WTC11 (cell line): ENCODE measurements at regions not wholly inside any gene's neighbourhood (a gene's known extent, or its start where the extent isn't known, plus 50 kb on each side); places are given as distances from the start of the nearest gene placed in this dataset.
"Not testable (repeated sequence)": the region's sequence is repeated elsewhere in the genome, so short reads cannot be mapped to it uniquely, and the experiment has no call there.

ENCODE experiments used
- ETV6 ChIP-seq: sonication (generic); formaldehyde crosslinking; IDR thresholded peaks from 2 replicates; pipeline ENCODE4 v1.8.1; 2022; ENCODE audit warnings: mild to moderate bottlenecking, missing genetic modification reagents
- MLX ChIP-seq: sonication (generic); formaldehyde crosslinking; IDR thresholded peaks from 2 replicates; pipeline ENCODE4 v1.8.1; 2023; ENCODE audit warnings: mild to moderate bottlenecking, missing genetic modification reagents, moderate library complexity
- USF1 ChIP-seq: sonication (generic); formaldehyde crosslinking; IDR thresholded peaks from 2 replicates; pipeline ENCODE4 v1.8.0; 2022; ENCODE audit warnings: mild to moderate bottlenecking, missing genetic modification reagents
- ZNF232 ChIP-seq: sonication (generic); formaldehyde crosslinking; IDR thresholded peaks from 2 replicates; pipeline ENCODE4 v1.8.0; 2022; ENCODE audit warnings: mild to moderate bottlenecking, missing genetic modification reagents
- ZNF263 ChIP-seq: sonication (generic); formaldehyde crosslinking; IDR thresholded peaks from 2 replicates; pipeline ENCODE4 v1.8.1; 2022; ENCODE audit warnings: low read depth, mild to moderate bottlenecking, moderate library complexity, missing genetic modification reagents
- TF ChIP-seq, protein P1 (sequence below): fragments of 200-600 bp; IDR thresholded peaks from 2 replicates; pipeline ENCODE4 v1.8.0; 2022; ENCODE audit warnings: antibody characterized with exemption
- TF ChIP-seq, protein P2 (sequence below): sonication (generic); formaldehyde crosslinking; conservative IDR thresholded peaks from 2 replicates; pipeline ENCODE4 v1.8.1; 2023; ENCODE audit warnings: mild to moderate bottlenecking, low read depth, missing genetic modification reagents, moderate library complexity
- TF ChIP-seq, protein P3 (sequence below): sonication (generic); formaldehyde crosslinking; conservative IDR thresholded peaks from 2 replicates; pipeline ENCODE4 v1.8.1; 2022; ENCODE audit warnings: mild to moderate bottlenecking, missing genetic modification reagents
- TF ChIP-seq, protein P4 (sequence below): sonication (generic); formaldehyde crosslinking; IDR thresholded peaks from 2 replicates; pipeline ENCODE4 v1.8.1; 2023; ENCODE audit warnings: mild to moderate bottlenecking, moderate library complexity, missing genetic modification reagents

DNA sequence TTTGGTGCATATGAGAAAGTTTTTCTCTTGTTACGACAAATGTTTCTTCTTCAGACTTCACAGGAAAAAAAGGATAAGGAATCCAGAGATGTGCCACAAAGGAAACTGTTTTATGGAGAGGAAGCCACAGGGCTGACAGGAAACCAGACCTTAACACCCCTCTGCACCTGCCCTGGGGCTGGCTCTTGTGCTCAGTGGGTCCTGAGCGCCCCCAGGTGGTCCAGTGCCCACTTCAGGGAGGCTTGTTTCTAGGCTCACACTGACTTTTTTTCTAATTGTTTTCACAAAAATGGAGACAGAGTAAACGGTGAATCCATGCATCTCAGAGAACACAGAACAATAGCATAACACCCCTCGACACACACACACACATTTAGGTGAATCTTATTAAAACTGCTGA is 951.2 kb downstream of the TMEM121 start:
- TF ChIP-seq, protein P1, sequence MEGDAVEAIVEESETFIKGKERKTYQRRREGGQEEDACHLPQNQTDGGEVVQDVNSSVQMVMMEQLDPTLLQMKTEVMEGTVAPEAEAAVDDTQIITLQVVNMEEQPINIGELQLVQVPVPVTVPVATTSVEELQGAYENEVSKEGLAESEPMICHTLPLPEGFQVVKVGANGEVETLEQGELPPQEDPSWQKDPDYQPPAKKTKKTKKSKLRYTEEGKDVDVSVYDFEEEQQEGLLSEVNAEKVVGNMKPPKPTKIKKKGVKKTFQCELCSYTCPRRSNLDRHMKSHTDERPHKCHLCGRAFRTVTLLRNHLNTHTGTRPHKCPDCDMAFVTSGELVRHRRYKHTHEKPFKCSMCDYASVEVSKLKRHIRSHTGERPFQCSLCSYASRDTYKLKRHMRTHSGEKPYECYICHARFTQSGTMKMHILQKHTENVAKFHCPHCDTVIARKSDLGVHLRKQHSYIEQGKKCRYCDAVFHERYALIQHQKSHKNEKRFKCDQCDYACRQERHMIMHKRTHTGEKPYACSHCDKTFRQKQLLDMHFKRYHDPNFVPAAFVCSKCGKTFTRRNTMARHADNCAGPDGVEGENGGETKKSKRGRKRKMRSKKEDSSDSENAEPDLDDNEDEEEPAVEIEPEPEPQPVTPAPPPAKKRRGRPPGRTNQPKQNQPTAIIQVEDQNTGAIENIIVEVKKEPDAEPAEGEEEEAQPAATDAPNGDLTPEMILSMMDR: not testable (repeated sequence)
- TF ChIP-seq, protein P2, sequence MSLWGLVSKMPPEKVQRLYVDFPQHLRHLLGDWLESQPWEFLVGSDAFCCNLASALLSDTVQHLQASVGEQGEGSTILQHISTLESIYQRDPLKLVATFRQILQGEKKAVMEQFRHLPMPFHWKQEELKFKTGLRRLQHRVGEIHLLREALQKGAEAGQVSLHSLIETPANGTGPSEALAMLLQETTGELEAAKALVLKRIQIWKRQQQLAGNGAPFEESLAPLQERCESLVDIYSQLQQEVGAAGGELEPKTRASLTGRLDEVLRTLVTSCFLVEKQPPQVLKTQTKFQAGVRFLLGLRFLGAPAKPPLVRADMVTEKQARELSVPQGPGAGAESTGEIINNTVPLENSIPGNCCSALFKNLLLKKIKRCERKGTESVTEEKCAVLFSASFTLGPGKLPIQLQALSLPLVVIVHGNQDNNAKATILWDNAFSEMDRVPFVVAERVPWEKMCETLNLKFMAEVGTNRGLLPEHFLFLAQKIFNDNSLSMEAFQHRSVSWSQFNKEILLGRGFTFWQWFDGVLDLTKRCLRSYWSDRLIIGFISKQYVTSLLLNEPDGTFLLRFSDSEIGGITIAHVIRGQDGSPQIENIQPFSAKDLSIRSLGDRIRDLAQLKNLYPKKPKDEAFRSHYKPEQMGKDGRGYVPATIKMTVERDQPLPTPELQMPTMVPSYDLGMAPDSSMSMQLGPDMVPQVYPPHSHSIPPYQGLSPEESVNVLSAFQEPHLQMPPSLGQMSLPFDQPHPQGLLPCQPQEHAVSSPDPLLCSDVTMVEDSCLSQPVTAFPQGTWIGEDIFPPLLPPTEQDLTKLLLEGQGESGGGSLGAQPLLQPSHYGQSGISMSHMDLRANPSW (CRISPR knock-in tag): not testable (repeated sequence)
- TF ChIP-seq, protein P3, sequence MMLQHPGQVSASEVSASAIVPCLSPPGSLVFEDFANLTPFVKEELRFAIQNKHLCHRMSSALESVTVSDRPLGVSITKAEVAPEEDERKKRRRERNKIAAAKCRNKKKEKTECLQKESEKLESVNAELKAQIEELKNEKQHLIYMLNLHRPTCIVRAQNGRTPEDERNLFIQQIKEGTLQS: not testable (repeated sequence)
- not testable (repeated sequence) for TF ChIP-seq ZNF263; ETV6 (CRISPR knock-in tag); ZNF232 (CRISPR knock-in tag); USF1 (CRISPR knock-in tag); MLX (CRISPR knock-in tag)
- TF ChIP-seq, protein P4, sequence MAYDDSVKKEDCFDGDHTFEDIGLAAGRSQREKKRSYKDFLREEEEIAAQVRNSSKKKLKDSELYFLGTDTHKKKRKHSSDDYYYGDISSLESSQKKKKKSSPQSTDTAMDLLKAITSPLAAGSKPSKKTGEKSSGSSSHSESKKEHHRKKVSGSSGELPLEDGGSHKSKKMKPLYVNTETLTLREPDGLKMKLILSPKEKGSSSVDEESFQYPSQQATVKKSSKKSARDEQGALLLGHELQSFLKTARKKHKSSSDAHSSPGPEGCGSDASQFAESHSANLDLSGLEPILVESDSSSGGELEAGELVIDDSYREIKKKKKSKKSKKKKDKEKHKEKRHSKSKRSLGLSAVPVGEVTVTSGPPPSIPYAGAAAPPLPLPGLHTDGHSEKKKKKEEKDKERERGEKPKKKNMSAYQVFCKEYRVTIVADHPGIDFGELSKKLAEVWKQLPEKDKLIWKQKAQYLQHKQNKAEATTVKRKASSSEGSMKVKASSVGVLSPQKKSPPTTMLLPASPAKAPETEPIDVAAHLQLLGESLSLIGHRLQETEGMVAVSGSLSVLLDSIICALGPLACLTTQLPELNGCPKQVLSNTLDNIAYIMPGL (CRISPR knock-in tag): not testable (repeated sequence)
